GM12874 (cell line): ENCODE measurements at regions not wholly inside any gene's neighbourhood (a gene's known extent, or its start where the extent isn't known, plus 50 kb on each side); places are given as distances from the start of the nearest gene placed in this dataset.

Source experiments
- CTCF ChIP-seq: IDR thresholded peaks from 2 replicates; pipeline ENCODE4 v1.5.1; 2011; ENCODE audit warnings: low read depth, mild to moderate bottlenecking, control low read depth, low read length, moderate library complexity; ENCODE audit not compliant: insufficient read depth

GRCh38 chr2:39849064-39849463 lies 70.0 kb upstream of the THUMPD2 start:
- TF ChIP-seq CTCF = no peak

- no peak for TF ChIP-seq CTCF
Observed at GRCh38 chr2:39845460-39846146, 66.5 kb upstream of the THUMPD2 start.

GRCh38 chr2:39839261-39839848 lies 60.3 kb upstream of the THUMPD2 start:
- TF ChIP-seq CTCF = no peak

- no peak for TF ChIP-seq CTCF
Observed at GRCh38 chr2:39838589-39838988, 59.5 kb upstream of the THUMPD2 start.

- TF ChIP-seq CTCF = peak; percentile 90
Observed at GRCh38 chr2:39837856-39838453, 58.9 kb upstream of the THUMPD2 start.

- TF ChIP-seq CTCF = no peak
Observed at GRCh38 chr2:39836638-39837037, 57.6 kb upstream of the THUMPD2 start.

- TF ChIP-seq CTCF = no peak
Observed at GRCh38 chr2:39834426-39834825, 55.4 kb upstream of the THUMPD2 start.
